K562 (cell line): ENCODE measurements at regions not wholly inside any gene's neighbourhood (a gene's known extent, or its start where the extent isn't known, plus 50 kb on each side); places are given as distances from the start of the nearest gene placed in this dataset.

Source experiments
- ATAC-seq: fragments of 200-7000 bp; cut with Tn5 transposase; 3 replicates; pipeline ENCODE4 v1.9.1; 2020; ENCODE audit warnings: moderate library complexity
- BruUV-seq: library from RNA; stranded (reverse); fragments of 400-500 nt; replicated peaks from 2 replicates; lab custom pipeline; 2021; lab: Mats Ljungman, UMichigan
- CTCF ChIA-PET: fragments of 300-600 bp; formaldehyde crosslinking; extraction: SDS; loops from one replicate; lab custom pipeline; 2021; ENCODE audit warnings: low intra/inter-chr PET ratio; lab: Yijun Ruan, JAX
- POLR2A ChIA-PET: fragments of 300-600, 350-650 bp; sonication (Branson Sonifier 250); formaldehyde crosslinking; extraction: SDS; loops from one replicate; lab custom pipeline; 2021; ENCODE audit warnings: antibody characterized with exemption, inconsistent platforms; lab: Yijun Ruan, JAX
- DNase-seq, 4 experiments: peaks; one replicate each; pipeline versions ENCODE4 v3.0.0 to v3.0.0-alpha.2; 2011 to 2018; ENCODE audit warnings: low spot score in 3 of 4, mixed read lengths in 3 of 4; ENCODE audit errors: extremely low read depth in 1 of 4
- FAIRE-seq: peaks from 2 replicates; lab custom pipeline; 2011; peaks lifted over from hg19 to GRCh38; lab: Jason Lieb, UNC
- H2AFZ ChIP-seq: 2 replicates; pipeline ENCODE4 v1.6.0; 2011; ENCODE audit warnings: low read depth, low read length, control low read depth, inconsistent platforms
- H3K27ac ChIP-seq: fragments of 200-600 bp; 3 replicates; pipeline ENCODE4 v1.8.0; 2011; ENCODE audit warnings: low read depth, mild to moderate bottlenecking, control low read depth, inconsistent platforms, low read length, moderate library complexity, mixed read lengths; ENCODE audit errors: extremely low read depth
- H3K27me3 ChIP-seq, 2 experiments: fragments of 300-600 bp in 1 of 2; 2 replicates in 1 of 2; 3 replicates in 1 of 2; pipeline versions ENCODE4 v1.6.0 to v1.8.0; 2011; ENCODE audit warnings: inconsistent platforms in 2 of 2, low read length in 2 of 2, mild to moderate bottlenecking in 1 of 2, mixed read lengths in 1 of 2, moderate library complexity in 1 of 2; ENCODE audit not compliant: control insufficient read depth in 2 of 2, insufficient read depth in 2 of 2
- H3K36me3 ChIP-seq: fragments of 300-600 bp; 3 replicates; pipeline ENCODE4 v1.8.0; 2011; ENCODE audit warnings: mild to moderate bottlenecking, low read length, inconsistent platforms; ENCODE audit not compliant: control insufficient read depth, insufficient read depth
- H3K4me1 ChIP-seq, 2 experiments: fragments of 200-600 bp in 1 of 2; replicated peaks in 1 of 2; 2 replicates in 1 of 2; 3 replicates in 1 of 2; pipeline versions ENCODE4 v1.5.1 to v1.8.0; 2011; ENCODE audit warnings: inconsistent platforms in 2 of 2, low read length in 2 of 2, mild to moderate bottlenecking in 1 of 2, mixed read lengths in 1 of 2, moderate library complexity in 1 of 2; ENCODE audit not compliant: control insufficient read depth in 2 of 2, insufficient read depth in 2 of 2
- H3K4me2 ChIP-seq: 2 replicates; pipeline ENCODE4 v1.6.1; 2011; ENCODE audit warnings: low read length, control low read depth, inconsistent platforms, mixed read lengths; ENCODE audit not compliant: insufficient read depth
- H3K4me3 ChIP-seq: fragments of 200-600 bp; sonication (generic), shearing (Covaris generic); 2 replicates; pipeline ENCODE4 v1.5.1; 2016; ENCODE audit warnings: control low read depth, inconsistent platforms
- H3K79me2 ChIP-seq: fragments of 200-600 bp; 3 replicates; pipeline ENCODE4 v1.8.0; 2011; ENCODE audit warnings: low read length, inconsistent platforms; ENCODE audit not compliant: control insufficient read depth, insufficient read depth
- H3K9ac ChIP-seq, 2 experiments: 2 replicates each; pipeline versions ENCODE4 v1.6.0 to v1.6.1; 2011; ENCODE audit warnings: low read depth in 2 of 2, low read length in 2 of 2, control low read depth in 1 of 2, inconsistent platforms in 1 of 2, mild to moderate bottlenecking in 1 of 2, mixed read lengths in 1 of 2; ENCODE audit not compliant: insufficient read depth in 1 of 2
- H3K9me1 ChIP-seq: one replicate; pipeline ENCODE4 v1.6.0; 2011; ENCODE audit warnings: inconsistent platforms, mild to moderate bottlenecking, low read length, moderate library complexity; ENCODE audit not compliant: control insufficient read depth, insufficient read depth
- H3K9me3 ChIP-seq: replicated peaks from 2 replicates; pipeline ENCODE4 v1.5.1; 2011; ENCODE audit warnings: low read depth, low read length, inconsistent platforms; ENCODE audit not compliant: control insufficient read depth, insufficient read depth
- H4K20me1 ChIP-seq: replicated peaks from 2 replicates; pipeline ENCODE4 v1.6.1; 2011; ENCODE audit warnings: low read length, inconsistent platforms, mixed read lengths; ENCODE audit not compliant: control insufficient read depth, insufficient read depth
- CHD4 ChIP-seq: fragments of 200-600 bp; sonication (generic); IDR thresholded peaks from 3 replicates; pipeline ENCODE4 v1.6.1; 2012; ENCODE audit warnings: low read depth, mild to moderate bottlenecking, mixed read lengths, low read length, inconsistent platforms; ENCODE audit not compliant: insufficient read depth, insufficient replicate concordance, poor library complexity, severe bottlenecking
- PHF8 ChIP-seq: fragments of 200-600 bp; sonication (generic); IDR thresholded peaks from 2 replicates; pipeline ENCODE4 v1.6.1; 2012; ENCODE audit warnings: mixed run types, mild to moderate bottlenecking, inconsistent platforms, low read length, moderate library complexity, borderline replicate concordance
- SMARCA5 ChIP-seq: fragments of 450-650 bp; IDR thresholded peaks from 2 replicates; pipeline ENCODE4 v1.6.1; 2016
- WGBS: fragments of 100-300 bp; shearing (Covaris generic); methylation state at CpG from one replicate; pipeline ENCODE4 v1.1.6; 2016; ENCODE audit warnings: low coverage, mixed read lengths; ENCODE audit not compliant: insufficient coverage; ENCODE audit errors: missing lambda C conversion rate; 5-methylcytosine and 5-hydroxymethylcytosine counted together
- in situ Hi-C: fragments of 300-500 bp; cut with MboI; formaldehyde crosslinking; loops from 4 replicates; pipeline ENCODE4 v1.15.0; 2018; ENCODE audit warnings: inconsistent platforms, mixed read lengths
- intact Hi-C: fragments of 100-400 bp; cut with micrococcal nuclease; formaldehyde crosslinking; loops from 2 replicates; pipeline ENCODE4 v1.14.2; 2022
- TF ChIP-seq, protein P1 (sequence below): fragments of 250-450 bp; sonication (Bioruptor Pico); IDR thresholded peaks from 2 replicates; pipeline ENCODE4 v1.5.0; 2021; ENCODE audit warnings: mild to moderate bottlenecking, moderate library complexity
- TF ChIP-seq, protein P2 (sequence below), 2 experiments: fragments of 450-650 bp in 1 of 2; sonication (generic) in 1 of 2; formaldehyde crosslinking; conservative IDR thresholded peaks; 2 replicates each; pipeline versions ENCODE4 v1.4.0 to v1.8.1; 2020 to 2022; ENCODE audit warnings: mild to moderate bottlenecking in 1 of 2, missing genetic modification reagents in 1 of 2
- TF ChIP-seq, protein P3 (sequence below): sonication (generic); formaldehyde crosslinking; IDR thresholded peaks from 2 replicates; pipeline ENCODE4 v1.8.1; 2023; ENCODE audit warnings: mild to moderate bottlenecking, missing genetic modification reagents
- TF ChIP-seq, protein P4 (sequence below), 2 experiments: fragments of 450-650 bp; formaldehyde crosslinking in 1 of 2; IDR thresholded peaks; 2 replicates each; pipeline versions ENCODE4 v1.4.0 to v1.6.1; 2014 to 2020; ENCODE audit warnings: mild to moderate bottlenecking in 2 of 2, borderline replicate concordance in 1 of 2, low read depth in 1 of 2

DNA sequence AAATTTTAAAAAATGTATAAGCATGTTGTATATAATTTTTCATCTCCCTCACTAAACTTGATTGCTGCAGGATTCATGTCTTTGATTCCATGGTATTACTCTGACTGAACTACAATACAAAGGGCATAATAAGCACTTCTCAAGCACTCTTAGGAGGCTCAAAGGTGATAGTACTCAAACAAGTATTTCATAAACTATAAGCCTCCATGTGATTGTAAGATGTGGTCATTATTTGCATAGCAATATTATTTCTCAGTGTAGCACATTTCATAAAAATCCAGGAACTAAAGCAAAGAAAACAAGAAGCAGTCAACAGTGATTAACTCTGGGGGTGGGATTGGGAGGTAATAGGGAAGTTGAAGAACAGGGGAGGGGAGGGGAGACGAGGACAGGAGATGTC is 106.2 kb upstream of the DPT start:
- Histone ChIP-seq H3K36me3 (no peaks in the 10 kb centered on the region), H3K9me1 (no peaks in the 10 kb centered on the region), H3K27ac (no peak overlapping the region), H4K20me1 (no peaks in the 10 kb centered on the region), H3K9me3 (no peaks in the 10 kb centered on the region), H2AFZ (no peak overlapping the region), H3K4me3 (no peak overlapping the region), H3K27me3 (no peaks in the 10 kb centered on the region; a peak in 1 of 5 replicates), H3K4me2 (no peak overlapping the region), H3K79me2 (no peaks in the 10 kb centered on the region), H3K4me1 (no peaks in the 10 kb centered on the region), H3K9ac (no peak overlapping the region)
- no peak for FAIRE-seq
- in situ Hi-C loops = no loop called here
- ChIA-PET POLR2A (no interaction called here), CTCF (no interaction called here)
- no peak for ATAC-seq
- BruUV-seq = no TSS peak
- DNase-seq = no peak
- intact Hi-C loops = no loop called here
- 0% methylated on average over 1 of the region's 1 CpG for WGBS
- TF ChIP-seq, protein P1, sequence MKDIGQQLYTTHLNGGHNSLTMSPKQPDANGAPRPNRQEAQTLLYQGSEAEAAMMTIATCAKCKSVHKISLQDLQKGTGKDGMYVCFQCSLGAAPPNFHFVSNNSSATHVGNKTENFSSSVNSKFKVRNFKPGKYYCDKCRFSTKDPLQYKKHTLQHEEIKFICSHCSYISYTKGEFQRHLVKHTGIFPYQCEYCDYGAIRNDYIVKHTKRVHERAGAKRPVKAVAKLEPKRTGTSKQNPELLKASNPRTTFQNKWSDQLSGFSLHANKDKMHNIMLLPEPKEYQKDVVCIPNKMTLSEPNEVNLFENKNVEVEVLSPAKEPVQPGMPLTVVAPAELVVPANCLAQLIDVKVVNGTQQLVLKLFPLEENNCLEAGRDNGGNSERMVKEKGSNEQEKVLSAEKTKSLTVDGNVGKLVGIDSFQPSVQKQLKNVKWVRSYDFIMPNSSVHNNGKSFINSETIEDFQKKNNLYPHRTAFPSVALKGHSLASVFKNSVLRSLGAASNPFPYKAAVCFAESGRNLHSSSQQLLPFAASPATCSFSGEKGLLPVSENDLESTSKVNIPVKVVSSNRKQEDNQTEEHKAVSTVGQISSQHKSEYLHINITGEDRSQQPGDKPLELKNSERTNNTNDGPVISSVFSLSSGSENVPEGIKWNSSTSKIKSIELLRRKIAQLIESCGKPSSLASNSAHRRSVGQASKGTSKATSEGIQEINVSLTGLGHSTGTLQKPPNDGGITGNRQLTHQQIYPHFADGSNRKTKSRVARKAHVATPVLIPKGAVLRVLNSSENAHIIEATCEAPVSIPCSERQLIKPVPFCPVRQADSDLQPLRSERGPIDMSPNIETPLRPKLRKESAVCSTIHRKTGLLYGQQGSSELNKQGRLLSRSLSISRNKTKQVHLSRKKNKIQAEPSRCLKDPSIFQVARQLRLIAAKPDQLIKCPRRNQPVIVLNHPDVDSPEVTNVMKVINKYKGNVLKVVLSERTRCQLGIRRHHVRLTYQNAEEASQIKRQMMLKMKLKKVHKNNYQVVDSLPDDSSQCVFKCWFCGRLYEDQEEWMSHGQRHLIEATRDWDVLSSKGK (CRISPR knock-in tag) = no peak
- no peak for TF ChIP-seq PHF8
- TF ChIP-seq CHD4 = no peak
- TF ChIP-seq SMARCA5 = no peak
- TF ChIP-seq, protein P2, sequence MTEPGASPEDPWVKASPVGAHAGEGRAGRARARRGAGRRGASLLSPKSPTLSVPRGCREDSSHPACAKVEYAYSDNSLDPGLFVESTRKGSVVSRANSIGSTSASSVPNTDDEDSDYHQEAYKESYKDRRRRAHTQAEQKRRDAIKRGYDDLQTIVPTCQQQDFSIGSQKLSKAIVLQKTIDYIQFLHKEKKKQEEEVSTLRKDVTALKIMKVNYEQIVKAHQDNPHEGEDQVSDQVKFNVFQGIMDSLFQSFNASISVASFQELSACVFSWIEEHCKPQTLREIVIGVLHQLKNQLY (CRISPR knock-in tag; conservative IDR thresholded peaks at IDR 0.05) = no peak
- TF ChIP-seq, protein P3, sequence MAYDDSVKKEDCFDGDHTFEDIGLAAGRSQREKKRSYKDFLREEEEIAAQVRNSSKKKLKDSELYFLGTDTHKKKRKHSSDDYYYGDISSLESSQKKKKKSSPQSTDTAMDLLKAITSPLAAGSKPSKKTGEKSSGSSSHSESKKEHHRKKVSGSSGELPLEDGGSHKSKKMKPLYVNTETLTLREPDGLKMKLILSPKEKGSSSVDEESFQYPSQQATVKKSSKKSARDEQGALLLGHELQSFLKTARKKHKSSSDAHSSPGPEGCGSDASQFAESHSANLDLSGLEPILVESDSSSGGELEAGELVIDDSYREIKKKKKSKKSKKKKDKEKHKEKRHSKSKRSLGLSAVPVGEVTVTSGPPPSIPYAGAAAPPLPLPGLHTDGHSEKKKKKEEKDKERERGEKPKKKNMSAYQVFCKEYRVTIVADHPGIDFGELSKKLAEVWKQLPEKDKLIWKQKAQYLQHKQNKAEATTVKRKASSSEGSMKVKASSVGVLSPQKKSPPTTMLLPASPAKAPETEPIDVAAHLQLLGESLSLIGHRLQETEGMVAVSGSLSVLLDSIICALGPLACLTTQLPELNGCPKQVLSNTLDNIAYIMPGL (CRISPR knock-in tag) = no peak
- TF ChIP-seq, protein P4, sequence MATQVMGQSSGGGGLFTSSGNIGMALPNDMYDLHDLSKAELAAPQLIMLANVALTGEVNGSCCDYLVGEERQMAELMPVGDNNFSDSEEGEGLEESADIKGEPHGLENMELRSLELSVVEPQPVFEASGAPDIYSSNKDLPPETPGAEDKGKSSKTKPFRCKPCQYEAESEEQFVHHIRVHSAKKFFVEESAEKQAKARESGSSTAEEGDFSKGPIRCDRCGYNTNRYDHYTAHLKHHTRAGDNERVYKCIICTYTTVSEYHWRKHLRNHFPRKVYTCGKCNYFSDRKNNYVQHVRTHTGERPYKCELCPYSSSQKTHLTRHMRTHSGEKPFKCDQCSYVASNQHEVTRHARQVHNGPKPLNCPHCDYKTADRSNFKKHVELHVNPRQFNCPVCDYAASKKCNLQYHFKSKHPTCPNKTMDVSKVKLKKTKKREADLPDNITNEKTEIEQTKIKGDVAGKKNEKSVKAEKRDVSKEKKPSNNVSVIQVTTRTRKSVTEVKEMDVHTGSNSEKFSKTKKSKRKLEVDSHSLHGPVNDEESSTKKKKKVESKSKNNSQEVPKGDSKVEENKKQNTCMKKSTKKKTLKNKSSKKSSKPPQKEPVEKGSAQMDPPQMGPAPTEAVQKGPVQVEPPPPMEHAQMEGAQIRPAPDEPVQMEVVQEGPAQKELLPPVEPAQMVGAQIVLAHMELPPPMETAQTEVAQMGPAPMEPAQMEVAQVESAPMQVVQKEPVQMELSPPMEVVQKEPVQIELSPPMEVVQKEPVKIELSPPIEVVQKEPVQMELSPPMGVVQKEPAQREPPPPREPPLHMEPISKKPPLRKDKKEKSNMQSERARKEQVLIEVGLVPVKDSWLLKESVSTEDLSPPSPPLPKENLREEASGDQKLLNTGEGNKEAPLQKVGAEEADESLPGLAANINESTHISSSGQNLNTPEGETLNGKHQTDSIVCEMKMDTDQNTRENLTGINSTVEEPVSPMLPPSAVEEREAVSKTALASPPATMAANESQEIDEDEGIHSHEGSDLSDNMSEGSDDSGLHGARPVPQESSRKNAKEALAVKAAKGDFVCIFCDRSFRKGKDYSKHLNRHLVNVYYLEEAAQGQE (IDR thresholded peaks at IDR 0.05; ENCODE audit: borderline replicate concordance) = no peak
- TF ChIP-seq, protein P4 (CRISPR knock-in tag; IDR thresholded peaks at IDR 0.05; ENCODE audit: low read depth) = no peak
